Heart left ventricle (tissue), 16 donors: ENCODE measurements at regions not wholly inside any gene's neighbourhood (a gene's known extent, or its start where the extent isn't known, plus 50 kb on each side); places are given as distances from the start of the nearest gene placed in this dataset.

Source experiments
- ATAC-seq, 4 donors: fragments of 200-7000 bp; cut with Tn5 transposase; one replicate each; pipeline ENCODE4 v1.9.1; 2020 to 2022; ENCODE audit warnings: moderate library complexity in 4 of 4, mild to moderate bottlenecking in 3 of 4, moderate number of reproducible peaks in 1 of 4
- DNase-seq, 5 donors: peaks; one replicate each; pipeline ENCODE4 v3.0.0-alpha.2; 2020
- H3K27ac ChIP-seq, 12 donors: fragments of 200-600 bp; sonication (generic) in 4 of 12; one replicate each; pipeline versions ENCODE4 v1.5.0 to v1.8.0; 2016 to 2022; ENCODE audit warnings: mild to moderate bottlenecking in 2 of 12
- H3K27me3 ChIP-seq, 9 donors: fragments of 200-600 bp; sonication (generic) in 2 of 9; one replicate each; pipeline versions ENCODE4 v1.5.1 to v1.8.0; 2016 to 2022; ENCODE audit warnings: mild to moderate bottlenecking in 3 of 9
- H3K36me3 ChIP-seq, 9 donors: fragments of 200-600 bp; sonication (generic) in 2 of 9; one replicate each; pipeline versions ENCODE4 v1.5.0 to v1.8.0; 2018 to 2022; ENCODE audit warnings: mild to moderate bottlenecking in 2 of 9
- H3K4me1 ChIP-seq, 12 donors: fragments of 200-600 bp; sonication (generic) in 4 of 12; one replicate each; pipeline versions ENCODE4 v1.5.0 to v1.8.0; 2016 to 2022; ENCODE audit warnings: mild to moderate bottlenecking in 3 of 12
- H3K4me3 ChIP-seq, 12 donors: fragments of 200-600 bp; sonication (generic) in 4 of 12; one replicate each; pipeline versions ENCODE4 v1.5.0 to v1.8.0; 2017 to 2022; ENCODE audit warnings: mild to moderate bottlenecking in 9 of 12, moderate library complexity in 4 of 12
- H3K9me3 ChIP-seq, 12 donors: fragments of 200-600 bp; sonication (generic) in 4 of 12; one replicate each; pipeline versions ENCODE4 v1.5.0 to v1.8.0; 2016 to 2022; ENCODE audit warnings: mild to moderate bottlenecking in 1 of 12
- POLR2A ChIP-seq, 2 donors: fragments of 450-650 bp; IDR thresholded peaks; one replicate each; pipeline ENCODE4 v1.6.1; 2017; ENCODE audit warnings: antibody characterized with exemption in 2 of 2, mild to moderate bottlenecking in 2 of 2, moderate library complexity in 2 of 2
- WGBS, 4 donors: extraction: QIAGEN DNeasy Blood & Tissue Kit in 2 of 4; methylation state at CpG; one replicate each; pipeline versions ENCODE4 v1.1.5 to v1.1.7; 2013 to 2018; 5-methylcytosine and 5-hydroxymethylcytosine counted together
- intact Hi-C, 10 donors: fragments of 100-400 bp; cut with DNase I; formaldehyde crosslinking; loops; one replicate each; pipeline versions ENCODE4 v1.11.1 to v1.14.2; 2022
- TF ChIP-seq, protein P1 (sequence below), 12 donors: fragments of 200-600 bp; sonication (generic) in 4 of 12; IDR thresholded peaks; one replicate each; pipeline versions ENCODE4 v1.5.0 to v1.8.0; 2018 to 2022; ENCODE audit warnings: antibody characterized with exemption in 12 of 12, mild to moderate bottlenecking in 5 of 12
- donor health status: ischemic (EF 13 %, LVEDD 7.1; RV severe dilation, severe dysfunction).
- donor health status: healthy with polysubstance abuse.
- donor health status: DM: no; HTN: yes; CAD: no.
- donor health status: DM: no; HTN: no; CAD: no.
- donor health status: ischemic (EF 25% LVEDD 6.9; RV normal size, moderate dysfunction).
- donor health status: ischemic (EF 25% LVEDD 5.7; RV mildly dilated, moderate dysfunction).
- donor health status: healthy.
- donor health status: DM: yes; HTN: yes; CAD: no.
- donor health status: ischemic (EF 35%, LVEDD 5.7; RV mildly dilated, moderate dysfunction).
- donor health status: nonischemic (EF 11% LVEDD 7.7; RV severe dilation, severe dysfunction).
- donor health status: DM: yes; HTN: yes; CAD: no.
- donor health status: PGD.
- donor health status: ischemic (EF 29% LVEDD 5.4; RV normal size, mild dysfunction).
- donor health status: nonischemic (EF 23%, LVEDD 6.1; RV moderate dilation, normal function).

DNA sequence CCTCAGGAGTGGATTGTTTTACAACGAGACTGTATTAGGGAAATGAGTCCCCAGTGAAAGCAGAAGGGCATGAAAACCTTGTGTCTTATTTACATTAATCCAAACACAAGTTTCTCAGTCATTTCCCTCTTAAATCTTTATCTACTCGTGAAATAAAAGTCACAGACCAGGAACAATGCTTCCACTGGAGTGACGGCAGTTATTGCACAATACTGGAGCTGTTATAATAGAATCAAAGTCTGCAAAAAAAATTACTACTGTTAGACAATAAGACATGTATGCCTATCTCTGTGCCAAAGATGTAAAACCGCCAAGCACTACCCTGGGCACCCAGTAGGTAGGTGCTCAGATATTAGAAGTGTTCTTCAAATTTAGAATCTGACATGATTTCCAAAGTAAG lies 375.5 kb downstream of the ZNF521 start:
- DNase-seq (no peak), ATAC-seq (no peak)
- H3K4me1 ChIP-seq: no peaks in the 10 kb centered on the region
- H3K9me3 ChIP-seq: no peaks in the 10 kb centered on the region
- TF ChIP-seq POLR2A (IDR thresholded peaks at IDR 0.05): no peak
- TF ChIP-seq, protein P1, sequence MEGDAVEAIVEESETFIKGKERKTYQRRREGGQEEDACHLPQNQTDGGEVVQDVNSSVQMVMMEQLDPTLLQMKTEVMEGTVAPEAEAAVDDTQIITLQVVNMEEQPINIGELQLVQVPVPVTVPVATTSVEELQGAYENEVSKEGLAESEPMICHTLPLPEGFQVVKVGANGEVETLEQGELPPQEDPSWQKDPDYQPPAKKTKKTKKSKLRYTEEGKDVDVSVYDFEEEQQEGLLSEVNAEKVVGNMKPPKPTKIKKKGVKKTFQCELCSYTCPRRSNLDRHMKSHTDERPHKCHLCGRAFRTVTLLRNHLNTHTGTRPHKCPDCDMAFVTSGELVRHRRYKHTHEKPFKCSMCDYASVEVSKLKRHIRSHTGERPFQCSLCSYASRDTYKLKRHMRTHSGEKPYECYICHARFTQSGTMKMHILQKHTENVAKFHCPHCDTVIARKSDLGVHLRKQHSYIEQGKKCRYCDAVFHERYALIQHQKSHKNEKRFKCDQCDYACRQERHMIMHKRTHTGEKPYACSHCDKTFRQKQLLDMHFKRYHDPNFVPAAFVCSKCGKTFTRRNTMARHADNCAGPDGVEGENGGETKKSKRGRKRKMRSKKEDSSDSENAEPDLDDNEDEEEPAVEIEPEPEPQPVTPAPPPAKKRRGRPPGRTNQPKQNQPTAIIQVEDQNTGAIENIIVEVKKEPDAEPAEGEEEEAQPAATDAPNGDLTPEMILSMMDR (IDR thresholded peaks at IDR 0.05): no peak
- intact Hi-C loops: no loop called here
- H3K27me3 ChIP-seq: no peaks in the 10 kb centered on the region
- no peak overlapping the region for H3K27ac ChIP-seq
- no peaks in the 10 kb centered on the region for H3K36me3 ChIP-seq
- H3K4me3 ChIP-seq: no peak overlapping the region
- 74 to 84% (median 78%) methylated on average over 4 of the region's 4 CpGs for WGBS, 4 donors

DNA sequence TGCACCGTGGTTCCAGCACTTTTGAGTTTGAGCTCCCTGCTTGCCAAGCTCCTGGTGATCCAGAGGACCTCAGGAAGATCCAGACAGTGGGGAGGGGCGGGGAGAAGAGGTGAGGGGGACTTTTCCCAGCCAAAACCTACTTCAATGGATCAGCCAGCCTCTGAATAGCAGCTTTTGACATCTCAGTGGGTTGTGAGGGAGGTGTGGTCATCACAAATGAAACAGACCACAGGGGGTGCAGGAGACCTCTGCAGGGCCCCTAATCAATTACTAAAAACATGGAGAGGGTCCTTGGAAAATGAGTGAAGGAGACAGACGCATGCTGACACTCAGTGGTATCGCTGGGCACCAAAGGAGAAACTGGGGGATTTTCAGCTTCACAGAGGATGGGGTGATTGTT lies 372.7 kb downstream of the ZNF521 start:
- ATAC-seq (no peak), DNase-seq (no peak)
- Histone ChIP-seq H3K27me3 (no peaks in the 10 kb centered on the region), H3K4me1 (no peaks in the 10 kb centered on the region), H3K9me3 (no peaks in the 10 kb centered on the region), H3K27ac (no peak overlapping the region), H3K36me3 (no peaks in the 10 kb centered on the region), H3K4me3 (no peak overlapping the region)
- no peak for TF ChIP-seq POLR2A (IDR thresholded peaks at IDR 0.05)
- TF ChIP-seq, protein P1 (IDR thresholded peaks at IDR 0.05): no peak
- 68 to 75% (median 74%) methylated on average over 4 of the region's 4 CpGs for WGBS, 4 donors
- intact Hi-C loops: no loop called here

DNA sequence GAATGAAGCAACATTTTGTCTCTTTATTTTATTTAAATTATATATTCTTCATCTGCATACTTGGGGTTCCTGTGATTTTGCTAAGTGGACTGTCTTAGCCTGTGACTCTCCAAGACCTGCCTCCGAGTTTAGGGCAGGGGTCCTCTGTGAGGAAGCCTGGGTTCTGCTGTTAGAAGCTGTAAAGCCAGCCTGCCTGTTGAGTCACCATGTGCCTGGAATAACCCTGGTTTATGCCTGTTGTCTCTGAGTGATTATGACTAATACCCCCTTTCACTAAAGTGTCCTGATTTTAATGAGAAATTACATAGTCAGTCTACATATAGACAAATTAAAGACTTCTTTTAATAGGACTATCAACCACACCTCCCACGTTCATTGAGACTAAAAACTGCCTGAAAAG lies 369.1 kb downstream of the ZNF521 start:
- ATAC-seq (no peak), DNase-seq (no peak)
- 82 to 93% (median 89%) methylated on average over 2 of the region's 2 CpGs for WGBS, 4 donors
- Histone ChIP-seq H3K27ac (no peak overlapping the region), H3K36me3 (no peaks in the 10 kb centered on the region), H3K27me3 (no peaks in the 10 kb centered on the region), H3K4me1 (peaks cover 0 to 17% (median 3%) of the 10 kb centered on the region in 12 donors), H3K9me3 (no peaks in the 10 kb centered on the region), H3K4me3 (no peak overlapping the region)
- intact Hi-C loops: loop anchor here in 2 of 10 donors (10.0 kb wide), 2 partner anchors 62 to 252 kb away; no protein-coding TSS in a partner anchor
- TF ChIP-seq, protein P1 (IDR thresholded peaks at IDR 0.05): no peak
- no peak for TF ChIP-seq POLR2A (IDR thresholded peaks at IDR 0.05)

DNA sequence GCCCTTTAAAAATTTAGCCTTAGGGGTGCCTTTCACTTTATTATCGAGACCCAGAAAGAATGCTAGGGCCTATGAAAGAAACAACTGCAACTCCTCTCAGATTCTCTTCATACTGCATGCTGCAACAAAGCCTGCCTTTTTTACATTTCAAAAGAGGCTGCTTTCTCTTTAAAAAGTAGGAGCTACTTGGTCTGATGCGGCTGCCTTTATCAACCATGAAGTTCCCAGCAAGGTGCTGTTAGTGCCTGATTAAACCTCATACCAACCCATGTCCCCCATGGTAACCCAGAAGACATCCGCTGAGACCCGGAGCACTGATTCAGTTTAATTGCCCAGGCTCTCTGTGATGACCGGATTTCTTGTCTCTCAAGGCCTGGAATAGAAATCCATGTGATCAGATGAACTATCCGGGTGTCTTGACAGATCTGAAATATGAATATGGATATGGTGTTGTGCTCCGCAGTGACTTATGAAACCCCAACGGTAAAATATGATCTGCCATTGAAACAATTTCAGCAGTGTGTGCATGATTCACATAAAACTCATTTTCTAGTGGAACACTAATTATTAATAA lies 368.3 kb downstream of the ZNF521 start:
- Histone ChIP-seq H3K4me1 (peaks cover 0 to 25% (median 9%) of the 10 kb centered on the region in 12 donors), H3K4me3 (no peak overlapping the region), H3K27me3 (no peaks in the 10 kb centered on the region), H3K9me3 (no peaks in the 10 kb centered on the region), H3K36me3 (no peaks in the 10 kb centered on the region), H3K27ac (no peak overlapping the region)
- TF ChIP-seq, protein P1 (IDR thresholded peaks at IDR 0.05): no peak
- TF ChIP-seq POLR2A (IDR thresholded peaks at IDR 0.05): no peak
- intact Hi-C loops: loop anchor here in 2 of 10 donors (10.0 kb wide), 2 partner anchors 61 to 251 kb away; no protein-coding TSS in a partner anchor
- WGBS, 4 donors: 85 to 92% (median 88%) methylated on average over 8 of the region's 8 CpGs
- no peak for ATAC-seq
- no peak for DNase-seq
